Embryonic facial prominence (tissue), 1 donor: ENCODE measurements at regions not wholly inside any gene's neighbourhood (a gene's known extent, or its start where the extent isn't known, plus 50 kb on each side); places are given as distances from the start of the nearest gene placed in this dataset.
A peak's percentile ranks its signal among the peaks of the same experiment; 100 is the strongest.
"Not testable (repeated sequence)": the region's sequence is repeated elsewhere in the genome, so short reads cannot be mapped to it uniquely, and the experiment has no call there.

Source experiments
- DNase-seq: peaks from one replicate; pipeline ENCODE4 v3.0.0-alpha.2; 2016; ENCODE audit errors: extremely low spot score

DNA sequence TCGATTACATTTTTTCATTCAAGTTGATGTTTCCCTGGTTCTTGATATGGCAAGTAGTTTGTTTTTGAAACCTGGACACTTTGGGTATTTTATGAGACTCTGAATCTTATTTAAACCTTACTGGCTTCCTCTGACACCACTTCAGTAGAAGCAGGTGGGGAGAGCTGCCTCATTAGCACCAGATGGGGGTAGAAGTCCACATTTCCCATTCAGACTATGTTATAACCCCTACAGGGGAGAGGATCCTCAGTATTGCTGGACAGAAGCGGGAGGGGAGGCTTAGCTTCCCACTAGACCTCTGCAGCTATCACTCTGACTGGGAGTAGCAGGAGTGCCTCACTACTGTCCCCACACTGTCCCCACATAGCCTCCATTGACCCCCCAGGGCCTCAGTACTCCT lies 145.3 kb upstream of the SLC35G4 start:
- DNase-seq: no peak

DNA sequence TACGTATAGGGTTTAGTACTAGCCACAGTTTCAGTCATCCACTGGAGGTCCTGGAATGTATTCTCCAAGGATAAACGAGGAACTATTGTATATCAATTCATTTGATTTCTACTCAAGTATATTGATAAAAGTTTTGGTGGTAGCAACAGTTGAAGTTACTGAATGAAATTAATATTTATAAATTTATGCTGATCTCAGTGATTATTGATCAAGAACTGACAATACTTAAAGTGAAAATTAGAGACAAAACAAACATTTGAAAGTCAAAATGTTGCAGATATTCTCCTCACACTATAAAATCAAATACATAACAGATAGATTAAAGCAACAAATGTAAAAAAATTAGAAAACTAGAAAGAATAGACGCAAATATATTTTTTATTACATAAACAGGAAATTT lies 150.9 kb upstream of the SLC35G4 start:
- no peak for DNase-seq

DNA sequence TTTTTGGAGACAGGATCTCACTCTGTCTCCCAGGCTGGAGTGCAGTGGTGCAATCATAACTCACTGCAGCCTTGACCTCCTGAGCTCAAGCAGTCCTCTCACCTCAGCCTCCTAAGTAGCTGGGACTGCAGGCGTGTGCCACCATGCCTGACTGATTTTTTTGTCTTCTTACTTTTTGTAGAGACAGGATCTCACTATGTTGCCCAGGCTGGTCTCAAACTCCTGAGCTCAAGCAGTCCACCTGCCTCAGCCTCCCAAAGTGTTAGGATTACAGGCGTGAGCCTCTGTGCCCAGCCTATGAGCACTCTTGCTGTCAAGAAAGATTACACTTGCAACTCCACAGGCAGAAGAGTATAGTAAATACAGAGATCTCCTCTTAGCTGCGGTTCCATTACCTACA lies 151.5 kb upstream of the SLC35G4 start:
- not testable (repeated sequence) for DNase-seq

DNA sequence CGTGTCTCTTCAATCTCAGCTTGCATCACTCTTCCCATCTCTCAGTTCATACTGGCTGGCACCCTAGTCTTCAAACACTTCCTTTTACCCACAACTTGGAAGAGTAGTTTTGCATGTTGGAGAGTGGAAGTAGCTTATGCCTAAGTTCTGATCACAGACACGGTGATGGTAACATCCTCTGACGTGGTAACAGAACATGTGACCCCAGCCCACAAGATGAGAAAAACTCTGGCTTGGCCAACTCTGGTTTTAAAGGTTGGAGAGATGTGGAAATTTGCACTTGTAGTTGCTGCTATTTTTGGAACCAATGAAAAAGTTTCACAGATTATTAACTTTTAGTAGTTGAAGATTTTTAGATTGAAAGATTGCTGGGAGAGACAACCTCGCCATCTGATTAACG lies 155.4 kb upstream of the SLC35G4 start:
- DNase-seq: no peak

DNA sequence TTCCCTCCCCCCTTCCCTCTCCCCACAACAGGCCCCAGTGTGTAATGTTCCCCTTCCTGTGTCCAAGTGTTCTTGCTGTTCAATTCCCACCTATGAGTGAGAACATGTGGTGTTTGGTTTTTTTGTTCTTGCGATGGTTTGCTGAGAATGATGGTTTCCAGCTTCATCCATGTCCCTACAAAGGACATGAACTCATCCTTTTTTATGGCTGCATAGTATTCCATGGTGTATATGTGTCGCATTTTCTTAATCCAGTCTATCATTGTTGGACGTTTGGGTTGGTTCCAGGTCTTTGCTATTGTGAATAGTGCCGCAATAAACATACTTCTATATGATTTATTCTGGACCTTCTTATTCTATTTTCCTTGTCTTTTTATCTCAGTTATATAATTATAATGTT lies 165.2 kb upstream of the SLC35G4 start:
- not testable (repeated sequence) for DNase-seq

DNA sequence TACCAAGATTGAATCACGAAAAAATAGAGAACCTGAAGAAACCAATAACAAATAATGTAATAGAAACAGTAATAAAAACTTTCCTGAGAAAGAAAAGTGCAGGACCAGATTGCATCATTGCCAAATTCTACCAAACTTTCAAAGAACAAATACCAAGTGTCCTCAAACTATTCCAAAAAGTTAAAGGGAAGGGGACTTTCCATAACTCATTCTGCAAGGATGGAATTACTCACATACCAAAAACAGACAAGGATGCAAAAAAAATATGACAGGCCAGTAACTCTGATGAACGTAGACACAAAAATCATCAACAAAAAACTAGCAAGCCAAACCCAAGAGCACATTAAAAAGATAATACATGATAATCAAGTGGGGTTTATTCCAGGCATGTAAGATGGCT lies 172.3 kb upstream of the SLC35G4 start:
- no peak for DNase-seq

DNA sequence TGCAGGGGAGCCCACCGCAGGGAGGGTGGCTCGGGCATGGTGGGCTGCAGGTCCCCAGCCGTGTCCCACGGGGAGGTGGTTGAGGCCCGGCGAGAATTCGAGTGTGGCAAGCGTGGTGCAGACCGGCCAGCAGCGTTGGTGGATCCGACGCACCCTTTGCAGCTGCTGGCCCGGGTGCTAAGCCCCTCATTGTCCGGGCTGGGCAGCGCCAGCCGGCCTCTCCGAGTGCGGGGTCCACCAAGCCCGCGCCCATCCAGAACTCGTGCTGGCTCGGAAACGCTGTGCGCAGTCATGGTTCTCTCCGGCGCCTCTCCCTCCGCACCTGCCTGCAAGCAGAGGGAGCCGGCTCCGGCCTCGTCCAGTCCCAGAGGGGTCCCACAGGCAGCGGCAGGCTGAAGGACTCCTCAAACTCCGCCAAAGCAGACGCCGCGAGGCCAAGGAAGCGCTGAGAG lies 177.0 kb upstream of the SLC35G4 start:
- DNase-seq: no peak

DNA sequence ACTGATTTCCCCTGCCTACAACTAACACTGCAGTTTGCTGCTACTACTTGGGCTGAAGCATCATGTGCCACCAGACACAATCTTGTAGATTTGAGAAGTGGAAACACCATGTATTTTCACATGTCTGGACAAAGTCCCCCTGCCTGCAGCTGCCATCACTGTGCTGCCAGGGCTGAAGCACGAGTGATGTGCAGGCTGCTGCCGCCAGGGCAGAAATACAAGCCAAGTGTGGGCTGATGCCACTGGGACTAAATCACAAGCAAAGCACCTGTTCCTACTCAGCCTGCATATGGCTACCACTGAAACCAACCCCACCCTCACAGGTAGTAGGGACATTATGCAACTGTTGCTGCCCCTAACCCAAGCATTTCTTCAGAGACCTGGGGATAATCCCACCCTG lies 179.5 kb upstream of the SLC35G4 start:
- DNase-seq: no peak

DNA sequence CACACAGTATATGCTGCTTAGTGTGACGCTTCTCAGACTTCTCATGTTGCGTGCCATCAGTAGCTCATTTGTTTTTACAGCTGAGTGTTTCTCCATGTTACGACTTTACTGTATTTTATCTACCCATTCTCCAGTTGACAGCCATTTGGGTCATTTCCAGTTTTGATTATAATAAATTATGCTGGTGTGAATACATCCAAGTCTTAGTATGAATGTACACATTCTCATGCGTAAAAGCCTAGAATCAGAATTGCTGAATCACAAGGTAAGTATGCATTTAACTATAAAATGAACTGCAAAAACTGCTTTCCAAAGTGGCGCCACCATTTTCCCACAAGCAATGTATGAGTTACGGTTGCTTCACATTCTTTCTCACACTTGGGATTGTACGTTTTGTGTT lies 184.2 kb upstream of the SLC35G4 start:
- no peak for DNase-seq

DNA sequence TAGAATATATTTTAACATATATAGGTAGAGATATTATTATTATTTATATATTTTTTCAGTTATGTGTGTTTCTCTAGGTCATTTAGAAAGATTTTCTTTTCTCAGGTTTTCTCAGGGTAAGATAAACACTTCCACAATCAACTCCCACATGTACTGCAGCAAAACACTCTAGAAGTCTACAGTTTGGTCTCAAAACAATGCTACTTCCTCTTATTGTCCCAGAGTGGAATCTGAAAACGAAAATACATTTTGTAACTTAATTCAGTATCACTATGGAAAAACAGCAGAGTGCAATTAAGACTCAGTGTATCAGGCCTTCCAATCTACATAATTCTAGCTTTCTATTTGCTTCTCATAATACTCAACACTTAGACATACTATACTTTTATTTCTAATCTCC lies 190.1 kb upstream of the SLC35G4 start:
- no peak for DNase-seq

DNA sequence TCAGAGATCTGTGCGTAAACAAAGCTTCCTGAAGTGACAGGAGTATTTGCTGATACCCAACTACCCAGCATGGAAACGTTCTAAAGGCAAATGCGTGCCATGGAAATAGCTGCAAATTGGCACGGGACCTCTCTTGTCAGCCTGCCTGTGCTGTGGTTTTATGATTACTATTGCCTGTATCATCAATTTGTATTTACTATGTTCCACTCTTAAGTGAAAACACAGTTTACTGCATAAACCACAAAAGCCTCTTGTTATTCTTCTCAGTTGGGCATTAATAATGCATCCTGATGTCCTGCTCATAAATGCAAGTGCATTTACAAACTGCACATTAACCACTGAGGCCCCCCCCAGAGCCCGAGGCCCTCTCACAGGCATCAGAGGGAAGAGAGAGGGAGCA lies 196.6 kb upstream of the SLC35G4 start:
- DNase-seq: no peak

DNA sequence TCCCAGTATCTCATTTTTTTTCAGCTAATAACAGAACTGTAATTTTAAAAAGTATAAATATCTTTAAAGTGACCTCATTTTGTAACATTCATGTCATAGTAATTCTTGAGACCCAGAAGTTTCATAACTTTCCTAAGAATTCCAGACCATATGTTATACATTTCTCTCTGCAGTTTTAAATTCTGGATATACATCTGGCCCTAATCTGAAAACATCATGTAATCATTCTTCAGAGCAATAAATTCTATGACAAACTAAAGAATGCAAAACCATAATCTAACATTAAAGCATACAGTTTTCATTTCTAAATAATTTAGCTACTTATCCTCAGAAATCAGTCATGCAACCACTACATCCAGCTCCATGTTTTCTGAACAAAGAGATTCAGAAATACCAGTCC lies 198.3 kb upstream of the SLC35G4 start:
- DNase-seq: peak; percentile 42

DNA sequence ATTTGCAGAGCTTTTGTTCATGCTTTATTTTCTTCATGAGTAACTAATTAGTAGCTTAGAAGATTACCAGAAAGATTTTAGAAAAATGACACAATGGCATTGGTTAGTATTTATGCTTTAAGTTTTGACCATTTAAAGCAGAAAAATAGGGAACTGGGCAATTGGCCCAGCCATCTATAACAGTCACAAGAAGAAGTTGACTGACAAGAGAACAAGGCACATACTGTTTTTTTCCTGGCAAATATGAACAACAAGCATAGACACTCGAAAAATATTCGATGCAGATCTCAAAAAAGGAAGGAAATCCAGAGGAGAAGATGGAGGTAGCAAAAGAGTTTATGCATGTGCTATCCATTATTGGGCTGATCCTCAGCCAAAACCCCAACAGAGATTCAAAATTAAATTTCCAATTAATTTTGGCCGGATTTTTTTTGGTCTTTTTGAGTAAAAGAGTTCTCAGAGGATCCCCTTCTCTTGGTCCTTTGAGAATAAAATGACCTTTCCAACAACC lies 200.8 kb upstream of the SLC35G4 start:
- DNase-seq: peak; percentile 23

DNA sequence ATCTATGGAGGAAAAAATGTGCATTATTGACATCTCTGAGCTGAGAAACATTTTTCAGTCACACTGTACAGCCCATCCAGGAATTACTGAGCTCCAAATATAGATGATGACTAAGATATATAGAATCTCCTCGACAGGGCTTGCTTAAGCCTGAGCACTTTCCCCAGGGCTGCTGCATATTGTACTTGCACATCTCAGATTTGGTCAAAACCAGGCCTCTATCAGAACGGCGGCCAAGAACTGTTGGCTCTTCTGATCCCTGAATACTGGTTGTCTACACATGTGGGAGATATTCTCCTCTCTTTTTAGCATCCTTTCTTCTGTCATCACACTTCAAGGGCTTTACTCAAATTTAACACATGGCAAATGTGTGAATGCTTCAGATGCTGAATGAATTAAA lies 201.5 kb upstream of the SLC35G4 start:
- DNase-seq: no peak

DNA sequence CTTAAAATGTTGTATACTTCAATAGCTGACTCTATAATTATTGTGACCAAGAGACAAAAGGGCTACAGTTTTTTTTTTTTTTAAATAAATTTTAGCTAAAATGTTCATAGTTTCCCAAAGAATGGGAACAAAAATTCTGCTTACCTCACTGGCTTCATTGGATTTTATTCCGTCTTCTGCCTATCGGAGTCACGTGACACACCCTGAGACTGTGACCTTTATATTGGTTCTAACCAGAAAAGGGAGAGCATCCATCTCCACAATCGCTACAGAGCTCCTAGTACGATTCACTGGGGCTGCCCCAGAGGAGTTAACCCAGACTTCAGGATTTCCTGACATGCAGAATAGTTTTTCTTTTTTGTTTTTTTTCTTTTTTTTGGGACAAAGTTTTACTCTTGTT lies 203.6 kb upstream of the SLC35G4 start:
- no peak for DNase-seq

DNA sequence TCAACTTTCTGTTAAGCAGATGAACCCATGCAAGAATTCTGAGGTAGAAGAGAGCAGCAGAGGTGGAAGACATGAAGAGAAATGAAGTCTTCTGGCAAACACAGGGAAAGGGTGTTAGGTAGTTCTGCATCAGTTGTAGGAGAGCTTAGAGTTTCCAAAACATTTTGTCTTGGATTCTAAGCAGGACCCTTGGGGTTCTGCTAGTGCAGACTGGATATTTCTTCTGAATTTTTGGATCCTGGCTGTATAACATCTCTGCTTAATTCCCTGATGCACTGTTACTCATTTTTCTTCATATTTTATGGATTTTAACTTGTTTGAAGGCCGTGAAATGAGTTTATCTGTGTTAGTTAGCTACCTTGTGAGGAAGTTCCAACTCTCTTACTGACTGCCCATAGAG lies 208.7 kb upstream of the SLC35G4 start:
- no peak for DNase-seq

DNA sequence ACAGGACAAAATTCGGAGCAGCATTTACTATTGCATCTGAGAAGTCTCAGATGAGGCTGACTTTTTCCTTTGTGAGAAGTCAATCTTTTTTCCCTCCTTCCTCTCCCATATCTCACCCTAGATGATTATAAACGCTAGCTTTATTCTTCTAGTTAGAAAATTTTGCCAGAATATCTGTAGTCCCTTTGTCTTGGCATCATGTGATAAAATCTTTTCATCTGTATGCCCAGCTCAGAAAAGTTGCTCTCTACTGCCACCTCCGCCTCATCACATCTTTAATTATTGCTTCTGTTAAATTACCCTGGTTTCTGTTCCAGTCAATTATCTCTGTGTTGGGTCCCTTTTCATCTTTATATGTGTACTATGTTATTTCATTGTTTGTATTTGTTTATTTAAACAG lies 210.8 kb upstream of the SLC35G4 start:
- no peak for DNase-seq

DNA sequence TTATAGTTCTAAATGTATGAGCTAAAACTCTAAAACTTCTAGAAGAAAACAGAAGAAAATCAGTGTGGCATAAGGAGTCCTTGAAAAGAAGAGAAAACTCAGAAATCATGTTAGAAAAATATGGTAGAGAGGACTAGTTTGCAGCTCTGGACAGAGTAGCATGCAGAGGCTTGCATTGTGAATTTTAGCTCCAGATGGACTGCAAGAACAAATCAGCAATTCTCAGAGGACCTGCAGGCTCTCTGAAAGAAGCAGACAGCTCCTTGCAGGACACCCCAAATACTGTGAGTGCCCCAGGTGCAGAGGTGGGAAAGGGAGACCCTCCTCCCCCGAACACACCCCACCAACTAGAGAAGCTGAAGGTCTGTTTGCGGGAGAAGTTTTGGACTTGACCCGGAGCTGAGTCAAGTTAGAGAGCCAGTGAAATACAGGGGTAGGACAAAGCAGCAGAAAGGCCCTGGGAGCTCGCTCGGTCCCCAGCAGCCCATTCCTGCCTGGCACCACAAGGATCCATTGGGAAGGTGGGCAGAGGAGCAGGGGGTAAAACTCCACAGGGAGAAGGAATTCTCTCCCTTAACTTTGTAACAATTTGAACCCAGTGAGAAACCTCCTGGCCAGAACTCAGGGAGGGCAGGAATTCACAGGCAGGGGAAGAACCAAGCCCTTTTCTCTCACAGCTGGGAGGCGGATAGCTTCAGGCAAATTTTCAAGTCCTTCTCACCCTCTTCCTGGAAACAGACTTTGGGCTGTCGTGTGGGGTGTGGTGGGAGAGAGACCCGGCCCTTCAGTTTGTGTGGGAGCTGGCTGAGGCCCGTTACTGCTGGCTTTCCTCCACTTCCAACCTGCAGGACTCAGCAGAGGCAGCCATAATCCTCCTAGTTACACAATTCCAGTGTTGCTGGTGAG lies 216.2 kb upstream of the SLC35G4 start:
- no peak for DNase-seq

DNA sequence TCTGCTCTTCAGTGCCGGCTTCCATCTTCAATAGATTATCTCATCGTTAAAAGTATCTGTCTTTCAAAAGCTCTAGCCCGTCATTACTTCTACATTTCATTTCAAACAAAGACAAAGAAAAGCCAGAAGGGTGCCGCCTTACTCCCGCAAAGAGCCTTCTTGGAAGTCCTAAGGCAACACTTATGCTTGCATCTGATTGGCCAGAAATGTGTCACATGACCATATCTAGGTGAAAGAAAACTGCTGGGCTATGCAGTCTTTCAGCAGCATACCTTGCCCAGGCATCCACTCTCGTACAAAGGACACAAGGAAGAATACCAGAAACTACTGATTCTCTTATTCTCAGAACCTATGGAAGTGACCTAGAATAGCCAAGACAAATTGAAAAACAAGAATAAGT lies 217.1 kb upstream of the SLC35G4 start:
- DNase-seq: no peak

DNA sequence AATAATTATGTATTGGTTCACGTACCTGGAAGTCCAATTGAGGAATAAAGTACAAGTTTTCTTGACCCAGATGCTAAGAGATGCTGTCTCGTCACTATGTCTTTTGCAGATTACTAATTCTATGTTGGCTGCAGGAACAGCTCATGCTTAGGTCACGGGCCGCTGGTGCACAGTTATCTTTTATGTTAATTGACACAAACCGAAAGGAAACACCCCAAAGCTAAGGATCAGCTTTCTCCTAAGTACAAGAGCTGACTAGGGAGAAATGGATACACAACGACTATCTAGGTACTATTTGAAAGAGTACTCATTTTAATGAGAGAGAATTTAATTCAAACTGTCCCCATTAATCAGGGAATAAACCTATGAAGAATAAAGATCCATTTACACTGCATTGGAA lies 217.7 kb upstream of the SLC35G4 start:
- no peak for DNase-seq

DNA sequence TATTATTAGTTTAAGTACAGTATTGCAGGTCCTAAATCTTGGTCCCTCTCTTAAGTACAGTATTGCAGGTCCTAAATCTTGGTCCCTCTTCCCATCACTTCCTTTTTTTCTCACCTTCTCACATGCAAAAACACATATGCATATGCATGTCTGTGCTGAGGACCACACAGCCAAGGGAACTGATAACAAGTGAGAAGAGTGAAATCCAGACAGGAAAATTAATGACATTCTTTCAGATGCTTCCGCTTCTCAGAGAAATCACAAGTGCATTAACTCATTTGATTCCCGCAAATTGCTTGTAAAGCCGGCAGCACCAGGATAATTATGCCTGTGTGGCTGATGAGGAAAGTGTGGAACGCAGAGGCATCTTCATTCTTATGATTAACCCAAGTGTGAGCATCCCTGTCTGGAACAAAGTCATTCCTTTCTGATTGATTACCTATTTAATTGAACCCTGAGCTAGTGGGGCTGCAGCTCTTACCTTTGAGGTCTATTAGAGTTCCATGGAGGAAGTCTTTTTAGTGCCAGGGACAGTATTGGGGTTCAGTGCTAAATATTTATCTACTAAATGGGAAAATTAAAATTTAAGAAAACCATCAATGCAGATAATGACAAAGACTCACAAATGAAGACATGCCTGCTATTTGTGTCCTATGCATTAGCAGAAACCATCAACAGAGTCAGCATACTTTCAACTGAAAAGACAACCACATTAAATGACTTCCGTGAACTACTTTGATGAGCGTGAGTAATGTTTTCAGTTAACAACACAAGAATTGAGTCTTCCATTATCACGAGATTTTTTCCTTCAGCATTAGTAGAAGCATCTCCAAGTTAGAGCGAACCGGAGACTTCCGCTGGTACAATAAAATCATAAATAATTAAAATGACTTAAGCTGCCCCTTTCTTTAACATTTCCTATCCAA lies 220.4 kb upstream of the SLC35G4 start:
- DNase-seq: no peak

DNA sequence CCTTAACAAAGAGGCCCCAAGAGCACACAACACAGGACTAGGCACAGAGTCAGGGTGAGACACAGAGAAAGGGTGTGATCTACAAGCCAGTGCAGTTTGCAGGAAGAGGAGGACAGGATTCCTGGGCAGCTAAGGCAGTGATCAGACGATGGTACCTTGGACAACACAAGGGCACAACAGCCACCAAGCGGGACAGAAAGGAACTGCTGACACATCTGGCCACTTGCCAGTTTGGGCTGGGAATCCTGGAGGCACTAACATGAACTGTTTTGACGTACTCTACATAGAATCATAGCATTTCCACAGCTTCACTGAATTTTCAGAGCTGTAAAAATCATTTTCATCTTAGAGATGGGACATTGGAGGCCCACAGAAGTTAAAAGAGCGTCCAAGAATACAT lies 221.5 kb upstream of the SLC35G4 start:
- DNase-seq: no peak

DNA sequence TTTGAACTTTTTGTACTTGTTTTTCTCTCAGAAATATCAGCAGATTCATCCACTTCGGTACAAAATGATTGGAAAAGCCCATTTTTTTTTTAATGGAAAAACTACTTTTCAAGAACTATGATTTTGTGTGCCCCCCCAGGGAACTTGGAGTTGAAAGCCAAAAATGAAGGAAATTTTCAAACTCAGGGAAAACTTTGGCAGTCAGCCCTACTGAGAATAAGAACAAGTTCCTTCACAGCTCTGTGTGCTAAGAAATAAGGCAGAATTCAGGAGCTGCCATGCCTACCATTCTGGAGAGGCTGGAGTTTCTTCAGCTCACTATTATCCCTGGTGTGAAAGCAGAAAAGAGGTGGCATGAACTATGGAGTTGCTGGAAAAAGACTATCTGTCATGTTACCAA lies 226.0 kb upstream of the SLC35G4 start:
- DNase-seq: peak; percentile 11
